Progenitor cell of endocrine pancreas (in vitro differentiated cells): ENCODE measurements at regions not wholly inside any gene's neighbourhood (a gene's known extent, or its start where the extent isn't known, plus 50 kb on each side); places are given as distances from the start of the nearest gene placed in this dataset.

Experiments
- DNase-seq: peaks from one replicate; pipeline ENCODE4 v3.0.0; 2021; ENCODE audit warnings: low spot score; ENCODE audit not compliant: unreplicated experiment
- H3K27ac Mint-ChIP-seq: 2 replicates; pipeline ENCODE4 v1.8.0; 2021; ENCODE audit warnings: mild to moderate bottlenecking, moderate library complexity, mixed read lengths
- H3K27me3 Mint-ChIP-seq: 2 replicates; pipeline ENCODE4 v1.8.0; 2021; ENCODE audit warnings: mixed read lengths
- H3K36me3 Mint-ChIP-seq: 2 replicates; pipeline ENCODE4 v1.8.0; 2022; ENCODE audit warnings: mixed read lengths; ENCODE audit not compliant: insufficient read depth
- H3K4me1 Mint-ChIP-seq: 2 replicates; pipeline ENCODE4 v1.8.0; 2021; ENCODE audit warnings: low read depth, mixed read lengths
- H3K4me3 Mint-ChIP-seq: 2 replicates; pipeline ENCODE4 v1.8.0; 2021; ENCODE audit warnings: low read depth, mild to moderate bottlenecking, moderate library complexity, mixed read lengths
- H3K9me3 Mint-ChIP-seq: 2 replicates; pipeline ENCODE4 v1.8.0; 2021; ENCODE audit warnings: low read depth, mixed read lengths
- CTCF ChIP-seq: fragments of 200-600 bp; sonication (generic); IDR thresholded peaks from one replicate; pipeline ENCODE4 v1.5.0; 2021; ENCODE audit warnings: antibody characterized with exemption, mild to moderate bottlenecking; ENCODE audit not compliant: unreplicated experiment

GRCh38 chr3:117509858-117510257 is 800.3 kb downstream of the TUSC7 start:
- no peaks in the 10 kb centered on the region for H3K36me3 Mint-ChIP-seq
- no peak for DNase-seq
- peaks cover 4% of the 10 kb centered on the region for H3K4me1 Mint-ChIP-seq
- no peaks in the 10 kb centered on the region for H3K27me3 Mint-ChIP-seq
- H3K9me3 Mint-ChIP-seq = no peaks in the 10 kb centered on the region
- no peak overlapping the region for H3K4me3 Mint-ChIP-seq
- TF ChIP-seq CTCF = no peak
- no peak overlapping the region for H3K27ac Mint-ChIP-seq

- H3K27ac Mint-ChIP-seq = no peak overlapping the region
- no peak for TF ChIP-seq CTCF
Measured at GRCh38 chr3:117510396-117510795, 800.8 kb downstream of the TUSC7 start.

GRCh38 chr3:117512975-117513374 is 803.4 kb downstream of the TUSC7 start:
- no peak overlapping the region for H3K27ac Mint-ChIP-seq
- no peaks in the 10 kb centered on the region for H3K27me3 Mint-ChIP-seq
- H3K9me3 Mint-ChIP-seq = no peaks in the 10 kb centered on the region
- no peak for TF ChIP-seq CTCF
- no peaks in the 10 kb centered on the region for H3K36me3 Mint-ChIP-seq
- H3K4me1 Mint-ChIP-seq = no peaks in the 10 kb centered on the region
- DNase-seq = no peak
- H3K4me3 Mint-ChIP-seq = no peak overlapping the region

More at GRCh38 chr3:117510396-117510795, 800.8 kb downstream of the TUSC7 start:
- H3K27me3 Mint-ChIP-seq = no peaks in the 10 kb centered on the region
- H3K4me1 Mint-ChIP-seq = peaks cover 4% of the 10 kb centered on the region
- no peak overlapping the region for H3K4me3 Mint-ChIP-seq
- DNase-seq = no peak
- no peaks in the 10 kb centered on the region for H3K9me3 Mint-ChIP-seq
- H3K36me3 Mint-ChIP-seq = no peaks in the 10 kb centered on the region

- H3K4me3 Mint-ChIP-seq = no peak overlapping the region
- no peak for DNase-seq
- H3K9me3 Mint-ChIP-seq = no peaks in the 10 kb centered on the region
- no peaks in the 10 kb centered on the region for H3K4me1 Mint-ChIP-seq
- H3K27me3 Mint-ChIP-seq = no peaks in the 10 kb centered on the region
- H3K36me3 Mint-ChIP-seq = no peaks in the 10 kb centered on the region
- no peak overlapping the region for H3K27ac Mint-ChIP-seq
- no peak for TF ChIP-seq CTCF
Measured at GRCh38 chr3:117515309-117515708, 805.7 kb downstream of the TUSC7 start.

GRCh38 chr3:117518364-117518763 is 808.8 kb downstream of the TUSC7 start:
- Mint-ChIP-seq H3K27me3 (no peaks in the 10 kb centered on the region), H3K9me3 (no peaks in the 10 kb centered on the region), H3K27ac (no peak overlapping the region), H3K4me1 (peaks cover 1% of the 10 kb centered on the region), H3K4me3 (no peak overlapping the region), H3K36me3 (no peaks in the 10 kb centered on the region)
- DNase-seq = no peak
- no peak for TF ChIP-seq CTCF

GRCh38 chr3:117519776-117520175 is 810.2 kb downstream of the TUSC7 start:
- Mint-ChIP-seq H3K27me3 (no peaks in the 10 kb centered on the region), H3K4me3 (no peak overlapping the region), H3K27ac (no peak overlapping the region), H3K36me3 (no peaks in the 10 kb centered on the region), H3K4me1 (peaks cover 2% of the 10 kb centered on the region), H3K9me3 (no peaks in the 10 kb centered on the region)
- DNase-seq = no peak
- no peak for TF ChIP-seq CTCF
